Dedifferentiated amniotic fluid mesenchymal stem cell (primary cell): ENCODE measurements at regions not wholly inside any gene's neighbourhood (a gene's known extent, or its start where the extent isn't known, plus 50 kb on each side); places are given as distances from the start of the nearest gene placed in this dataset.

Source experiments
- DNase-seq: peaks from one replicate; pipeline ENCODE4 v3.0.0-alpha.2; 2016; ENCODE audit errors: extremely low spot score

- DNase-seq: no peak
Measured at GRCh38 chr5:128591598-128592455, 53.8 kb upstream of the FBN2 start.

- peak; percentile 42 for DNase-seq
Measured at GRCh38 chr5:128596071-128596470, 58.0 kb upstream of the FBN2 start.

- no peak for DNase-seq
Measured at GRCh38 chr5:128597156-128597555, 59.1 kb upstream of the FBN2 start.

- no peak for DNase-seq
Measured at GRCh38 chr5:128613128-128613527, 75.1 kb upstream of the FBN2 start.

GRCh38 chr5:128613766-128614165 lies 75.7 kb upstream of the FBN2 start:
- DNase-seq: peak; percentile 46

GRCh38 chr5:128615578-128615977 lies 77.5 kb upstream of the FBN2 start:
- DNase-seq: no peak

- DNase-seq: no peak
Measured at GRCh38 chr5:128626536-128627090, 88.6 kb upstream of the FBN2 start.

GRCh38 chr5:128627939-128628338 lies 89.9 kb upstream of the FBN2 start:
- DNase-seq: no peak

GRCh38 chr5:128629157-128629556 lies 91.1 kb upstream of the FBN2 start:
- peak; percentile 46 for DNase-seq

- no peak for DNase-seq
Measured at GRCh38 chr5:128630121-128630520, 92.1 kb upstream of the FBN2 start.

GRCh38 chr5:128631771-128632170 lies 93.7 kb upstream of the FBN2 start:
- DNase-seq: no peak

GRCh38 chr5:128632264-128632663 lies 94.2 kb upstream of the FBN2 start:
- no peak for DNase-seq

- no peak for DNase-seq
Measured at GRCh38 chr5:128633901-128634300, 95.9 kb upstream of the FBN2 start.

GRCh38 chr5:128635379-128635778 lies 97.3 kb upstream of the FBN2 start:
- DNase-seq: no peak

GRCh38 chr5:128636361-128636760 lies 98.3 kb upstream of the FBN2 start:
- no peak for DNase-seq

GRCh38 chr5:128637031-128637430 lies 99.0 kb upstream of the FBN2 start:
- peak; percentile 73 for DNase-seq

GRCh38 chr5:128641861-128642260 lies 103.8 kb upstream of the FBN2 start:
- DNase-seq: no peak

- DNase-seq: peak; percentile 68
Measured at GRCh38 chr5:128644863-128645262, 106.8 kb upstream of the FBN2 start.

- DNase-seq: peak; percentile 39
Measured at GRCh38 chr5:128645581-128645980, 107.5 kb upstream of the FBN2 start.

GRCh38 chr5:128646176-128646575 lies 108.1 kb upstream of the FBN2 start:
- DNase-seq: no peak

- DNase-seq: peak; percentile 97
Measured at GRCh38 chr5:128649192-128649591, 111.1 kb upstream of the FBN2 start.

- DNase-seq: no peak
Measured at GRCh38 chr5:128662997-128663396, 125.0 kb upstream of the FBN2 start.

- DNase-seq: no peak
Measured at GRCh38 chr5:128665747-128666355, 127.8 kb upstream of the FBN2 start.
